Activated CD8-positive, alpha-beta T cell treated with anti-CD3 and anti-CD28 coated beads, Interleukin-2, amount 10 ng/mL, durations not matched to agents 7 days and 5 days (primary cell): ENCODE measurements at regions not wholly inside any gene's neighbourhood (a gene's known extent, or its start where the extent isn't known, plus 50 kb on each side); places are given as distances from the start of the nearest gene placed in this dataset.

Source experiments
- ATAC-seq: fragments of 150-1000 bp; cut with Tn5 transposase; one replicate; pipeline ENCODE4 v1.10.0; 2021; ENCODE audit warnings: moderate library complexity
- CTCF ChIA-PET: fragments of 350-600 bp; sonication (Branson Sonifier 250); formaldehyde crosslinking; loops from one replicate; lab custom pipeline; 2021; ENCODE audit warnings: antibody characterized with exemption; lab: Charles Lee
- POLR2A ChIA-PET: fragments of 350-600 bp; sonication (Branson Sonifier 250); formaldehyde crosslinking; loops from one replicate; lab custom pipeline; 2021; ENCODE audit warnings: antibody characterized with exemption; lab: Charles Lee
- DNase-seq: peaks from one replicate; pipeline ENCODE4 v3.0.0-alpha.2; 2020
- H3K27ac Mint-ChIP-seq: one replicate; pipeline ENCODE4 v1.8.0; 2021; ENCODE audit warnings: mild to moderate bottlenecking, mixed read lengths
- H3K27me3 Mint-ChIP-seq: one replicate; pipeline ENCODE4 v1.8.0; 2021; ENCODE audit warnings: low read depth, mixed read lengths
- H3K36me3 Mint-ChIP-seq: one replicate; pipeline ENCODE4 v1.8.0; 2021; ENCODE audit warnings: low read depth, mixed read lengths
- H3K4me1 Mint-ChIP-seq: one replicate; pipeline ENCODE4 v1.8.0; 2021; ENCODE audit warnings: low read depth, mixed read lengths
- H3K4me3 Mint-ChIP-seq: one replicate; pipeline ENCODE4 v1.8.0; 2021; ENCODE audit warnings: mild to moderate bottlenecking, mixed read lengths
- H3K9me3 Mint-ChIP-seq: one replicate; pipeline ENCODE4 v1.8.0; 2022; ENCODE audit warnings: mixed read lengths; ENCODE audit not compliant: insufficient read depth

- H3K9me3 Mint-ChIP-seq: peaks cover 3% of the 10 kb centered on the region
- H3K4me1 Mint-ChIP-seq: no peaks in the 10 kb centered on the region
- ChIA-PET POLR2A (no interaction called here), CTCF (no interaction called here)
- H3K27ac Mint-ChIP-seq: no peak overlapping the region
- ATAC-seq (no peak), DNase-seq (no peak)
- no peaks in the 10 kb centered on the region for H3K36me3 Mint-ChIP-seq
- H3K4me3 Mint-ChIP-seq: no peak overlapping the region
- no peaks in the 10 kb centered on the region for H3K27me3 Mint-ChIP-seq
Measured at GRCh38 chr3:21294768-21295167, 456.2 kb downstream of the ZNF385D start.

GRCh38 chr3:21292971-21293370 lies 458.0 kb downstream of the ZNF385D start:
- ChIA-PET POLR2A (no interaction called here), CTCF (no interaction called here)
- H3K9me3 Mint-ChIP-seq: peaks cover 11% of the 10 kb centered on the region
- H3K4me1 Mint-ChIP-seq: no peaks in the 10 kb centered on the region
- DNase-seq (no peak), ATAC-seq (no peak)
- no peaks in the 10 kb centered on the region for H3K36me3 Mint-ChIP-seq
- no peak overlapping the region for H3K27ac Mint-ChIP-seq
- no peak overlapping the region for H3K4me3 Mint-ChIP-seq
- H3K27me3 Mint-ChIP-seq: no peaks in the 10 kb centered on the region

- peaks cover 16% of the 10 kb centered on the region for H3K9me3 Mint-ChIP-seq
- ATAC-seq (no peak), DNase-seq (no peak)
- POLR2A ChIA-PET: no interaction called here
- CTCF ChIA-PET: no interaction called here
- H3K36me3 Mint-ChIP-seq: no peaks in the 10 kb centered on the region
- no peak overlapping the region for H3K27ac Mint-ChIP-seq
- no peak overlapping the region for H3K4me3 Mint-ChIP-seq
- H3K4me1 Mint-ChIP-seq: no peaks in the 10 kb centered on the region
- no peaks in the 10 kb centered on the region for H3K27me3 Mint-ChIP-seq
Measured at GRCh38 chr3:21290557-21290956, 460.5 kb downstream of the ZNF385D start.

- Mint-ChIP-seq H3K4me3 (no peak overlapping the region), H3K4me1 (no peaks in the 10 kb centered on the region), H3K9me3 (peaks cover 8% of the 10 kb centered on the region), H3K27me3 (no peaks in the 10 kb centered on the region), H3K27ac (no peak overlapping the region), H3K36me3 (no peaks in the 10 kb centered on the region)
- CTCF ChIA-PET: no interaction called here
- DNase-seq (no peak), ATAC-seq (no peak)
- POLR2A ChIA-PET: no interaction called here
Measured at GRCh38 chr3:21274079-21274571, 476.9 kb downstream of the ZNF385D start.

- H3K4me3 Mint-ChIP-seq: no peak overlapping the region
- no peak overlapping the region for H3K27ac Mint-ChIP-seq
- H3K4me1 Mint-ChIP-seq: no peaks in the 10 kb centered on the region
- ChIA-PET CTCF (no interaction called here), POLR2A (no interaction called here)
- H3K27me3 Mint-ChIP-seq: no peaks in the 10 kb centered on the region
- no peaks in the 10 kb centered on the region for H3K36me3 Mint-ChIP-seq
- DNase-seq (no peak), ATAC-seq (no peak)
- peaks cover 8% of the 10 kb centered on the region for H3K9me3 Mint-ChIP-seq
Measured at GRCh38 chr3:21273259-21274025, 477.6 kb downstream of the ZNF385D start.

- H3K27me3 Mint-ChIP-seq: no peaks in the 10 kb centered on the region
- no peak overlapping the region for H3K4me3 Mint-ChIP-seq
- CTCF ChIA-PET: no interaction called here
- POLR2A ChIA-PET: no interaction called here
- H3K9me3 Mint-ChIP-seq: peaks cover 17% of the 10 kb centered on the region
- no peak overlapping the region for H3K27ac Mint-ChIP-seq
- DNase-seq (no peak), ATAC-seq (no peak)
- no peaks in the 10 kb centered on the region for H3K4me1 Mint-ChIP-seq
- no peaks in the 10 kb centered on the region for H3K36me3 Mint-ChIP-seq
Measured at GRCh38 chr3:21271606-21272016, 479.4 kb downstream of the ZNF385D start.

- ChIA-PET CTCF (no interaction called here), POLR2A (no interaction called here)
- DNase-seq (no peak), ATAC-seq (no peak)
- Mint-ChIP-seq H3K36me3 (no peaks in the 10 kb centered on the region), H3K9me3 (peaks cover 18% of the 10 kb centered on the region), H3K27me3 (no peaks in the 10 kb centered on the region), H3K27ac (no peak overlapping the region), H3K4me3 (no peak overlapping the region), H3K4me1 (no peaks in the 10 kb centered on the region)
Measured at GRCh38 chr3:21269882-21270281, 481.1 kb downstream of the ZNF385D start.

GRCh38 chr3:21260507-21260906 lies 490.5 kb downstream of the ZNF385D start:
- POLR2A ChIA-PET: no interaction called here
- CTCF ChIA-PET: no interaction called here
- ATAC-seq (no peak), DNase-seq (no peak)
- no peaks in the 10 kb centered on the region for H3K27me3 Mint-ChIP-seq
- no peaks in the 10 kb centered on the region for H3K36me3 Mint-ChIP-seq
- no peaks in the 10 kb centered on the region for H3K4me1 Mint-ChIP-seq
- H3K4me3 Mint-ChIP-seq: no peak overlapping the region
- peaks cover 3% of the 10 kb centered on the region for H3K9me3 Mint-ChIP-seq
- H3K27ac Mint-ChIP-seq: no peak overlapping the region

GRCh38 chr3:21259896-21260295 lies 491.1 kb downstream of the ZNF385D start:
- CTCF ChIA-PET: no interaction called here
- peaks cover 4% of the 10 kb centered on the region for H3K9me3 Mint-ChIP-seq
- no peaks in the 10 kb centered on the region for H3K27me3 Mint-ChIP-seq
- no peak for ATAC-seq
- H3K4me1 Mint-ChIP-seq: no peaks in the 10 kb centered on the region
- H3K36me3 Mint-ChIP-seq: no peaks in the 10 kb centered on the region
- H3K4me3 Mint-ChIP-seq: no peak overlapping the region
- no peak for DNase-seq
- POLR2A ChIA-PET: no interaction called here
- no peak overlapping the region for H3K27ac Mint-ChIP-seq

GRCh38 chr3:21256932-21257331 lies 494.1 kb downstream of the ZNF385D start:
- POLR2A ChIA-PET: no interaction called here
- no peaks in the 10 kb centered on the region for H3K27me3 Mint-ChIP-seq
- no peak for ATAC-seq

GRCh38 chr3:21238661-21239060 lies 512.3 kb downstream of the ZNF385D start:
- peaks cover 8% of the 10 kb centered on the region for H3K9me3 Mint-ChIP-seq
- CTCF ChIA-PET: no interaction called here
- ATAC-seq: no peak

More at GRCh38 chr3:21256932-21257331, 494.1 kb downstream of the ZNF385D start:
- no peak overlapping the region for H3K27ac Mint-ChIP-seq
- H3K36me3 Mint-ChIP-seq: no peaks in the 10 kb centered on the region
- CTCF ChIA-PET: no interaction called here
- no peak overlapping the region for H3K4me3 Mint-ChIP-seq
- H3K4me1 Mint-ChIP-seq: no peaks in the 10 kb centered on the region
- H3K9me3 Mint-ChIP-seq: peaks cover 4% of the 10 kb centered on the region
- no peak for DNase-seq

GRCh38 chr3:21237638-21238037 lies 513.4 kb downstream of the ZNF385D start:
- ATAC-seq (no peak), DNase-seq (no peak)
- H3K9me3 Mint-ChIP-seq: peaks cover 5% of the 10 kb centered on the region
- CTCF ChIA-PET: no interaction called here
- H3K4me3 Mint-ChIP-seq: no peak overlapping the region
- H3K36me3 Mint-ChIP-seq: no peaks in the 10 kb centered on the region
- POLR2A ChIA-PET: no interaction called here
- no peak overlapping the region for H3K27ac Mint-ChIP-seq
- H3K4me1 Mint-ChIP-seq: no peaks in the 10 kb centered on the region
- no peaks in the 10 kb centered on the region for H3K27me3 Mint-ChIP-seq

More at GRCh38 chr3:21238661-21239060, 512.3 kb downstream of the ZNF385D start:
- POLR2A ChIA-PET: no interaction called here
- Mint-ChIP-seq H3K27me3 (no peaks in the 10 kb centered on the region), H3K4me1 (no peaks in the 10 kb centered on the region), H3K4me3 (no peak overlapping the region), H3K36me3 (no peaks in the 10 kb centered on the region), H3K27ac (no peak overlapping the region)
- DNase-seq: no peak
